Fibroblast of upper back skin (primary cell): ENCODE measurements at regions not wholly inside any gene's neighbourhood (a gene's known extent, or its start where the extent isn't known, plus 50 kb on each side); places are given as distances from the start of the nearest gene placed in this dataset.
"Not testable (repeated sequence)": the region's sequence is repeated elsewhere in the genome, so short reads cannot be mapped to it uniquely, and the experiment has no call there.

Source experiments
- DNase-seq: peaks from one replicate; pipeline ENCODE4 v3.0.0-alpha.2; 2013

DNA sequence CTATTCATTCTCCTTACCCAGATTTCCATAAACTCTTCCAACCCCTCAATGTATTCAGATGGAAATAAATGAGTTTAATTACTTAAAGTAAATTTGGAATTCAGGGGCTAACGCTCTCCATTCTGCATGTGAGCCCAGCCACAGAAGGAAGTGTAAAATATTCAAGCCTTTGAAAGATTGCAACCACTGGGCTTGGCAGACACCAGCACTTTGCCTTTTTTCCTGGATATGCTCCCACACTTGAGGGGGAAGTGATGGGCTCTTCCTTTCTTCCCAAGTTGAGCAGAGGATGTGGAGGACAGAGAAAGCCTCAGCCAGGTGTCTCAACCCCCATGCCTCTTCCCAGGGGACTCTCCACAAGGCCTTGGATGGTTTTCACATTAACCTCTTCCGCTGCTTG is 825.1 kb upstream of the EEF2KMT start:
- DNase-seq = no peak

DNA sequence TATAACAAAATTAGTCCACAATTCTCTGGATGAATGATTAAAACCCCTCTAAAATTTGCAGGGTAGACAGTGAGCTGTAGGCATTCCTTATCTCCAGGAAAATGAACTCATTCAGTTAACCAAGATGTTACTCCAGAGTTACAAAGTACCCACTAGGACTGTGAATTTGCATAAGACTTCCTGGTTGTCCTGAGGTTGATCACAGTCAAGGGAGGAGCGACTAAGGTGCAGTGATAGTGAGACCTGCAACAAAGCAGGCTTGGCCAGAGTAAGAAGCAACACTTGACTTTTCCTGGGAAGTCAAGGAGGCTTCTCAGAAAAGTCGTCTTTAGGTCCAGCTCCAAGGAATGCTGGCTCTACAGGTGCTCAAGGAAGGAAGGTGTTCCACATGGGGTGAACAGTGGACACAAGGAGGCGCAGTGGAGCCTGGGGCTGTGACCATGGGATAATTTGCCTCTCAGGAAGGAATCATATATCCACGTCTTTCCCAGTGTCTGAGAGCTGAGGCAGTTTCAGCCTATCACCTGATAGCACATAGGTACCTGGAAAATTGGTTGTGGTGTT is 821.1 kb upstream of the EEF2KMT start:
- no peak for DNase-seq

DNA sequence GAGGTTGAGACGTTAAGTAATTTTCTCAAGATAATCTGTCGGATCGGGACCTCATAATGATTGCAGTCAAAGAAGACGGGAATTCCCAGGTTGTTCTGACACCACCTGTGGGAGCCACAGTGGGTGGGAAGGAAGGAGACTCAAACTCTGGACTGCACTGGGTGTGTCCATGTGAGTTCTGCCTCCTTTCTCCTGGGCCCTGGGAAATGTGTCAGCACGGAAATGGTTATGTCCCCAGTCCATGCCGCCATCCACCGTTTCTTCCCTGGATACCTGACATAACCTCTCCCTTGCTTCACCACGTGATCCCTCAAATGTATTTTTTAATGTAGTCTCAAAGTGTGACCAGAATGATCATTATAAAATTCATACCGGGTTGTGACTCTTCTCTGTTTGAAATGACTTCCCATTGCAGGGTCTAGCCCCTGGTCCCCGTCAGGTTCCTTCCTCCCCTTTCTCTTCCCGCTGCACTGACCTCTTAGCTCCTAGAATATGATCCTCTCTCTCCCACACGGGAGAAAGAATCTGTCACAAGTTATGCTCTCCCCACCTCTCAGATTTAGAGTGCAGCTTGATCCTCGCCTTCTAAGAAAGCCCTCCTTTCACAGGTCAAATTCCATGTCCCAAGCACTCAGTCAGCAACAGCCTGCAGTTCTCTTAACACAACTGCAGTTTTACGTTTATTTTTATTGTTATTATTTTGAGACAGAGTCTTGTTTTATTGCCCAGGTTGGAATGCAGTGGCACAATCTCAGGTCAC is 820.0 kb upstream of the EEF2KMT start:
- no peak for DNase-seq

DNA sequence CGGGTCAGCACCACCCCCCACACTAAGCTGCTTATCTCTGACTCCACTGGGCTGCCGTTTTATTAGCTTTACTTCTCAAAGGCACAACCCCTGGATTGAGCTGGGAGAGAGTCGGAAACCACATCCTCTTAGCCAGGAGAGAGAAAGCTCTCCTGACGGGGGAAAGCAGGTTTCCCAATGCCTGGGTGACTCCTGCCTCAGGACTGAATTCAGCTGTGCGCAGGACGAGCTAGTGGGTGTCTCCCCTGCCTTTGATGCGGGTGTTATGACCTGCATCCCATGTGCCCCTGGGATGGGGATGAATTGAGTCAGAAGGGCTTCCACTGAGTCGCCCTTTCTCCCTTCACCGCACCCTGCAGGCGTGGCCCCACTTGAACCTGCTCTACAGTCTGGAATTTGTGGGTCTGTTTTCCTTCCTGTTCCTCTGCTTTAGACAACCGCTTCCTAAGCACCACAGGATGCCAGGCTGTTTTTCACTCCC is 819.2 kb upstream of the EEF2KMT start:
- DNase-seq = no peak

DNA sequence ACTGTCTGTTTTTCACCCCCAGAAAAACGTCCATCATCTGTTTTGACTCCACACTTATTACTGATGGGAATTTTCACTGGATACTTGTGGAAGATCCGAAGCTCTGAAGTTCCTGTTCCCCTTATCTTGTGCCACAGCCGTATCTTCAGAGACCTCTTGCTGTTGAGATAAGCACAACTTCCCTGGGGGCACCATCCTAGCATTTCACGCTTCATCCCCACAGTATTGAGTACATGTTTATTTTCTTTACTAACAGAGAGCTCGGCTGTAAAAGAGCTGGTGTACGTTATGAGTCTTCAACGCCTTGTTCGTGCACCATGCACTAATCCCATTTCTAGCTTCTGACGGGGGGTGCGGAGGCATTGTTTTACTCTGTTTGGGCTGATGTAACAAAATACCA is 813.6 kb upstream of the EEF2KMT start:
- DNase-seq = no peak

DNA sequence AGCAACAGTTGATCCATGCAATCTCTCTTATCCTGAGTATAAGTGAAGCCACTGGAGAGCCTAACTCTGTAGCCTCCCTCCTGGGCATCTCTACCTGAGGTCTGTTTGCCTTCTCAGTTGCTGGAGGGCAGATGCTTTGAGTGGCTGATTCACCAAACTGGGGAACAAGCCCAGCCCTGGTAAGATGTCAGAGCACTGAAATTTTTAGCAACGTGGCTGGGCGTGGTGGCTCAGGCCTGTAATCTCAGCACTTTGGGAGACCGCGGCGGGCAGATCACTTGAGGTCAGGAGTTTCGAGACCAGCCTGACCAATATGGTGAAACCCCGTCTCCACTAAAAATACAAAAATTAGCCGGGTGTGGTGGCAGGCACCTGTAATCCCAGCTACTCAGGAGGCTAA is 812.0 kb upstream of the EEF2KMT start:
- not testable (repeated sequence) for DNase-seq

DNA sequence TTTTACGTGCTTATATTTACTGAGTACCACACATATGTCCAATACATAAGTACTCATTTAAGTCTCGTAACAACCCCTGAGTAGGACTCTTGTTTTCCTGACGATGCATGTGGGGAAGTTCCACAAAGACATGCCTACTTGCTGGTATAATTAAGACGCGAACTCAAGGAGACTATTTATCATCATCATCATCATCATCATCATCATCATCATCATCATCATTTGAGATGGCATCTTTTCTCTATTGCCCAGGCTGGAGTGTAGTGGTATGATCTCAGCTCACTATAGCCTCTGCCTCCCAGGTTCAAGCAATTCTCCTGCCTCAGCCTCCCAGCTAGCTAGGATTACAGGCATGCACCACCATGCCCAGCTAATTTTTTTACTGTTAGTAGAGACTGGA is 809.9 kb upstream of the EEF2KMT start:
- DNase-seq = no peak

DNA sequence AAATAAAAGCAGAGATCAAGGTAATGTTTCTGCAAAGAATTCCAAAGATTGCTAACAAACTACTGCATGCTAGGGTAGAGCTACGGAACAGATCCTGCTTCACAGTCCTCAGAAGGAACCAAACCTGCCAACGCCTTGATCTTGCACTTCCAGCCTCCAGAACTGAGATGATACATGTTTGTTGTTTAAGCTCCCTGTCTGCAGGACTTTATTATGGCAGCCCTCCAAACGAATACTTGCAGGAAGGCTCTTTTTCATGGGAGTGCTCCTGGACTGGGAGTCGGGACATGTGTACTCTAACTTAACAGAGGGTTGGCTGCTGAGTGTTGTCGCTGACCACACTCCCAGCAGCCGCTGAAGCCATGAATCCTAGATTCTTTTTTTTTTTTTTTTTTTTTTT is 808.8 kb upstream of the EEF2KMT start:
- no peak for DNase-seq

DNA sequence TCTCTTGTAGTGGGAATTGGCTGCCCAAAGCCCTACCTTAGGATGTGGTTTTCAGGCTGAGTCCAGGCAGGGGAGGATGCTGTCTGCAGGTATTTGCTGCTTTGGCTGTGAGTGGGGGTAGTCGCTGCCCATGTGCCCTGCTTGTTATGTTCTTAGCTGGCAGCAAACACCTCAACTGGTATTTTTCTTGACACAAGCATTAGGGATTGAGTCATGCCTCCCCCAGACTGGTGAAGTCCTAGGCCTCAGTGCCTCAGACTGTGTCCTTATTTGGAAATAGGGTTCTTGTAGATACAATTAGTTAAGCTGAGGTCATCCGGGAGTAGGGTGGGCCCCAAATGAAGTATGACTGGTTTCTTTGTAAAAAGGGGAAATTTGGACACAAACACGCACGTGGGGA is 808.3 kb upstream of the EEF2KMT start:
- DNase-seq = peak; percentile 30

DNA sequence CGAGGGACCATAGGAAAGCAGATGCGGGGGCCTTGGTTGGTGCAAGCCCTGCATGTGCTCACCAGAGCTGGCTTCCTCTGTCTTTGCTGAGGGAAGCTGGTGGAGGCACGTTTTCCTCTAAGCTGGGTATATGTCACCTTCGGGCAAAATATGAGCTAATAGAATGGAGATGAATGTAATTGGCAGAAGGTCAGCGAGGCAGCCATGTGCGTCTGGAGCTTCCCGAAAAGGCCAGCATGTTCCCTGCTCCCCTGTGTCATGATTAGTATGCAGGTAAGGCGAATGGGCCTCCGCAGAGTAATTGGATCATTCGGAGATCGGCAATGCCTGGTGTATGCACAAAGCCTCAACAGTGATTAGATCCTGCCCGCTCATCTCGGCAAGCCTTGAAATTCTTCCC is 806.2 kb upstream of the EEF2KMT start:
- no peak for DNase-seq

DNA sequence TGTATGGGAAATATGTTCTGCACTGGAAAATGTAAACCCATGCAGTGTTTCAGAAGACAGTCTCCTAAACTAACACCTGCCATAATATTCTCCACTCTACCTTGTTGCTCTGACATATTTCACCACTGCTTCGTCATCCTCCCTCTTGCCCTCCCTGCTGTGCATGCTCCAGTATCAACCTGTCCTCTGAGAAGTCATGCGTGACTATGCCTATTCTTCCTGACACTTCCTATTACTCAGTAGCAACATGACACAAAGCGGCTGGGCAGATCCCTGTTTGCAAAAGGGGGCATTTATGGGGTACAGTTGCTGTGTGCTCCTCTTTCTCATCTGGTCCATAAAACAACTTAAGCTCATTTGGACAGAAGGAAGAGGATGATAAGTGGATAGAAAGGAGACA is 805.6 kb upstream of the EEF2KMT start:
- DNase-seq = no peak

DNA sequence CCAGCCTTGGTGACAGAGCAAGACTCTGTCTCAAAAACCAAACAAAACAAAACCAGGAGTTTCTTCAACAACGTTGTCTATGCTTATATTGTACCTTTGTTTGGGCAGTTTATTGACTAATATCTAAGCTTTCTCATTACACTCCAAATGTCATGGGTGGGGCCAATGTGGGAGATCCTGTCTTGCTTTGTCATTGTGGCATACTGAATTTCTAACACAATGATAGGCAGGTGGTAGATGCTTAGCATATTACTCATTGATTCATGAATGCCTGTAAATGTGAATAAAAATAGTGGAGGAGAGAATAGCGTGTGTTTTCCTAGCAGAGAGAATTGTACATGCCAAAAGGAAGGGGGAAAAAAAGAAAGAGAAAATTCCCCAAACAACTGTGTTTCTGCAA is 802.5 kb upstream of the EEF2KMT start:
- DNase-seq = no peak

DNA sequence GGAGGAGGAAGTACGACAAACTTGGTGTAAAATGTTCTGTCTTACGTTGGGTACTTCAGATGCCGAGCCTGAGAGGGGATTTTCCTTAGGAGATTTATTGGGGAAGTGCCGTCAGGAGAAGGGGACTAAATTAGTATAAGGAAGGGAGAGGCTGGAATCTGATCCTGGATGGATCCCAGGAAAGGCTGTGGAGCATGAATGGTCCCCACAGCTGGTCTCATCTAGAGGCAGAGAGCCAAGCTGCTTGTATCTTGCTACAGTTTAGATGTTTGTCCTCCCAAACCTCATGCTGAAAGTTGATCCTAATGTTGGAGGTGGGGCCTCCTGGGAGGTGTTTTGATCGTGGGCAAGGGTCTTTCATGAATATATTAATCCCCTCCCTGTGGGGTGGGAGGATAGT is 798.4 kb upstream of the EEF2KMT start:
- peak; percentile 10 for DNase-seq

DNA sequence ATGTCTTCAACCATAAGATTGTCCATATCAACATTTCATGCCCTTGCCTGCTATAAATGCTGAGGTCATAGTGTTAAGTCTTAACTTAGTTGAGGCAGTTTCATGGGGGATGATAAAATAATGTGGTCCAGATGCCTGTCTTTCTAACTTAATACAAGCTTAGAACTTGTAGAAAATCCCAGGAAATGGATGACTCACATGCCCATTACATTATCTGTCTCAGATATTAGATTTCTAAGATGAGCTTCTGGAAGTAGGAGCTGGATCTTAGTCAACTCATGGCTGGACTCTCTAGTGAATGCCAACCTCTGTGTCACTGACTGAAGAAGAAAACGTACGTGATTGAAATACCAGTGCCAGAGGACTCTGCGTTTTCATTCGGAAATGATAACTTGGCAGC is 797.5 kb upstream of the EEF2KMT start:
- DNase-seq = peak; percentile 55

DNA sequence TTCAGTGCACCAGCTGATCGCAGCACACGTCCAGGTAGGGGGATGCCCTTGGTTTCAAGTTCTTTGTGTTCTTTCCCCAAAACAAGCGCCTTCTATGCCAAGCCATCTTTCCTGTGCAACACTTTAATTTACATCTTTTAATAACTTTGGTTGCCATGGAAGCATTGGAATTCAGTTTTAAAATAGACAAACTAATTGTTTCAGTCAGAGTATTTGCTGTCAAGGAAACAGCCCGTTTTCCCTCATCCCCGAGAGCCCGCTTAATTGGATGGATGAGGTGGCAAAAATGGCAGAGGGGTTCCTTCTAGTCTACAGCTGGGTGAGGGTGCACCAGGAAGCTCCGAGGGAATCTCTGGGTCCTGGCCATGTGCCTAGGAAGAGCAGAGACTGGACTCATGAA is 793.7 kb upstream of the EEF2KMT start:
- no peak for DNase-seq

DNA sequence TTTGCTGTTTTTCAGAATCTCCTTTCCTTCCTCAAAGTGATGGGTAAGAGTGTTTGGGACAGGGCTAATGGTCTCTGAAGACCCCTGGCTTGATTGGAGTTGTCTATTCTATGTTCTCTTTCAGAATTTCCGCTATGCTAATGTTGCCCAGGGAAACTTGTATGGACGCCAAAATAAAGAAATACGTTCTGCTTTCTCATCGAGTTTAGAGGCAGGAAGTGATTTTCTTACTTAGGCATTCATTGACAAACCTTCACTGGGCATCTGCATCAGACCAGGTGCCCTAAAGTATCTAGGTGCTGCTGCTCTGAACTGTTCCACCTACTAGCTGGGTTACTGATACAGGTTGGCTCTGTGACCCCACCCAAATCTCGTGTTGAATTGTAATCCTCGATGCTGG is 787.9 kb upstream of the EEF2KMT start:
- DNase-seq = no peak

DNA sequence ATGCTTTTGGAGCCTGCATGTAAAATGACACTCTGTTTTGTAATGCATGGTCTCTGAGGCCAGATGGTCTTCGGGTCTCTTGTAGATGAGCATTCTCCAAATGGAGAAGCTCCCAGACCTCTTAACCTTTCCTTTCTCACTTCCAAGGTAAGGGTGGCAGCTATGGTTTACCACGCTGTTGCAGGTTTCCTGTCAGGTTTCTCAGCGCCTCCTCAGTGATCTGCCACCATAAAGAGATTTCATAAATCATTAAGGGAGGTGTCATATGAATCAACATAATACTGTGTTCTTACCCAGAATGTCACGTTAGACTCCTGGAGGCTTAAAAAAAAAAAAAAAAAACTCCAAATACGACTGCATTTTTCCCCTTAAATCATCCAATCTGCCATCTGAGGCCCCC is 787.4 kb upstream of the EEF2KMT start:
- no peak for DNase-seq

DNA sequence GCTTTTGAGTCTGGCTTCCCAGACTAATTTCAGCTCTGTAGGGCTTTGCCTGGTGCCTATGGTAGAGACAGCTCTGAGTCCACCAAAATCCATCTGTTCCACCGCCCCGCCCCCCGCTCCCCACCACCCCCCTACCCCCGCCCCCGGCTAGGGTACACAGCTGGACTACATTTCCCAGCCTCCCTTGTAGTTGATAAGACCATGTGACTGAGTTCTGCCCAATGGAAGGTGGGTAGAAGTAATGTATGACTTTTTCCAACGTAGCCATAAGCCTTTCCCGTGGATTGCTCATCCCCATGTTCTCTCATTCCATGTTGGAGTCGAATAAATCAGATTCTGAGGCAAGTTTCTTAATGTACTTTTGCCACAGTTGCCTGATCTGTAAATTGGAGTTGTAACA is 786.7 kb upstream of the EEF2KMT start:
- DNase-seq = no peak

DNA sequence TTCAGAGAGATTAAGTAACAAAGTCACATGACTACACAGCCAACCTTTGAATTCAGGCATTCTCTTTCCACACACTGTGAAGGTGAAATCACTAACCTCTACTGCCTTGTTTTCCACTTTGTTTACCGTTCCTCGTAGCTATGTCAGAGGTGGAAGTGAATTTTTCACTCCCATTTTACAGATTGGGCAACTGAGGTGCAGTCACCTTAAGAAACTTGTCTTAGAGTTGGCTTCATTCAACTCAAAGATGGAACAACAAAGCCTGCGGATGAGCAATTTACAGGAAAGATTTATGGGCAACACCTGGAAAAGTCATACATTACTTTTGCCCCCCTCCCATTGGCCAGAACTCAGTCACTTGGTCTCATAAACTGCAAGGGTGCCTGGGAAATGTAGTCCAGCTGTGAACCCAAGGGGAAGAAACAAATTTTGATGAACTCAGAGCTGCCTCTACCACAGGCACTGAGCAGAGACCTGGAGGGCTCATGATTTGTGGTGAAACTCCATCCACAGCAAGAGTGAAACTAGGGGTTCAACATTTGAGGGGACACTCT is 784.6 kb upstream of the EEF2KMT start:
- DNase-seq = no peak

DNA sequence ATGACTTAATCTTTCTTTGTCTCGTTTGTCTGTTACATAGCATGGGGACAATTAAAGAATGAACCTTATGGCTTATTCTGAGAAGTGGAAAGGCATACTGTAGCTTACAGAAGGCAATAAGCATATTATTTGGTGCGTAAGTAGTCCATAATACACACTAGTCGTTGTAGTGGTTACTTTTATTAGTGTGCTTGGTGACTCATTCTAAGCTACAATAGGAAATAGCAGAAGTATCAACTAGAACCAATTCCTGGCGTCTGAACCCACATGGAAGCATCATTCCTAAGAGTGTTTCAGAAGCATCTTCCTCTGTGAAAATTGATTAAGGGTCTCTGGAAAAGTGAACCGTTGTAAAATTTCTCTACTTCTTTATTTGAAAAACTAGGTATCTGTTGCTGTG is 777.8 kb upstream of the EEF2KMT start:
- peak; percentile 12 for DNase-seq

DNA sequence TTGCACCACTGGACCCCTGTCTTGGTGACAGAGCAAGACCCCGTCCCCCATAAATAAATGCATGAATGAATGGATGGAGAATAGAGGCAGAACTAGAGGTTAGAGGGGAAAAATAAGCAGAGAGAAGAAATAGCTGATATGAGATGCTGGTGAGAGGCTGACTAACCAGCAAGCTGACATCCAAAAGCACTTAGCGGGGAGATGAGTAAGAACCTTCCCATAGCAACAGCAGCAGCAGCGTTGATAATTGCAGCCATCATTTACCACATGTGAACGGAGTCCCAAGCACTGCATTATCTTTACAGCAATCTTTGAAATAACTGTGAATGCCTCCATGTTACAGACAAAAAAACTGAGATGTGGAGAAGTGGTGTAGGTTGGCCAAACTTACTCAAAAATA is 777.3 kb upstream of the EEF2KMT start:
- DNase-seq = peak; percentile 24

DNA sequence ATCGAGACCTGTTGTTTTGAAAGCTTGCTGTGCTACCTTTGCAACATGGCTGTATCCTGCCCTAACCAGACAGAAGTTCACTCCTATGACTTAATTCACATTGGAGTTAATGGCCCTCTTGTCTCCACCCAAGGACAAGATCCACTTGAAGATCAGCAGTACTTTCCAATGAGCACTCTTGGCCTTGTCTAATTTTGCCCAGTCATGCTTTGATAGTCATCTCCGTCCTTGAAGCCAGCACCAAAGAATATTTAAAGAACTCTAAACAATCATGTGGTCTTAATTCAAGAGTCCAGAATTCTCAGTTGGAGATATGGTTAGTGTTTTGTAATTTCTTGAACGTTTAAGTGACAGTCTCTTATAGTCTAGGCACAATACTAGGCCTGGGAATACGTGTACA is 775.6 kb upstream of the EEF2KMT start:
- no peak for DNase-seq

DNA sequence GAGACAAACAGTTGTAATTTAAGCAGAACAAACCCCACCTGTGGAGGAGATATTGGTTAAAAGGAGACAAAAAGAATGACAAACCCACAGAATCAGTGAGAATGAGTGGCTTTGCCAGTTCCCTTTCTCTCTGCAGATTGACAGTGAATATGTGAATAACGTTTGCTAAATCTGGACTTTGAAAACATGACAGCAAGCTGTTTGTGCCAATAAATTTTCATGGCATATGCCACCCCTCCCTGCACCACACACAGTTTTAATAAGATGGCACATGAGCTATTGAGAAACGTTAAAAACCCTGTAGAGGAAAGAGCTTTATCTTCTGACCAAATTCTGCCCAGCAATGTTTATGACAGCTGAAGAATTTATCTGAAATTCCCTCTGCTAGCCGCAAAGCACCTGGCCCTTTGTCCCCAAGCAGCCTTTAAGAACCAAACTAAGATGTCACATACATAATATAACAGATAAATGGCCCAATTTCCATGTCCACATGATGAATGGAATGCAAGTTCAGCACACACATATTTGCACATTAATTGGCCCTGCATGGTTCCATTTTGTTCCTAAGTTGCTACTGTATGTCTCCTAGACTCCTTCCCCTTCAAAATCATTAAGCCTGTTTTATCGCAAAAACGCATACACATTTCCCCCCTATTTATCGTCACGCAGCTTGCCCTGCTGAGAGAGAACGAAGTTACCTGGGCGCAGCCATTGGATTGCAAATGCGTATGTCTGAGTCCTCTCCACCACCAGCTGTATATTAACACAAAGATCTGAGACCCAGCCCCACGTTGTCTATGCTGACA is 773.5 kb upstream of the EEF2KMT start:
- DNase-seq = no peak

DNA sequence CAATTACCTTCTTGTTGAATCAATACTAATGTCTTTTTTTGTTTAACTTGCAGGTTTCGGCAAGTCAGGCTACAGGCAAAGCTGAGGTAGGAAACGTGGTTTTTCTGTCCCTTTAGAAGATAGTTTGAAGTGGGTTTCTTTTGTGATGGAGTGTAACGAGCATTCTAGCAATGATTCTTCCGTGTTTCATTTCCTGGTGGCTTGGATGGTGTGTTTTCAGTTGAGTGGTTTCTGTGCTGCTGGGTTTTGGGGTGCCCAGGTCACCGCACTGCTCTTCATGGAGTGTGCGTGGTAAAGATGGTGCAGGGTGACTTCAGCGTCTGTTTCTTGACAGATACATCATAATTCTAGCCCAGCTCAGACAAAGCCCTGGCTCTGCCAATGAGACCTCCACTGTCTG is 769.7 kb upstream of the EEF2KMT start:
- no peak for DNase-seq
